Gastrocnemius medialis (tissue), 4 donors: ENCODE measurements at regions not wholly inside any gene's neighbourhood (a gene's known extent, or its start where the extent isn't known, plus 50 kb on each side); places are given as distances from the start of the nearest gene placed in this dataset.

Experiments used
- POLR2A ChIP-seq, 2 donors: fragments of 450-650 bp; IDR thresholded peaks; one replicate each; pipeline ENCODE4 v1.6.1; 2017; ENCODE audit warnings: antibody characterized with exemption in 2 of 2, mild to moderate bottlenecking in 2 of 2, moderate library complexity in 2 of 2
- TF ChIP-seq, protein P1 (sequence below), 5 experiments: fragments of 450-650 bp in 3 of 5; fragments of 200-600 bp in 2 of 5; sonication (generic) in 2 of 5; IDR thresholded peaks in 4 of 5; conservative IDR thresholded peaks in 1 of 5; 1 replicate in 4 of 5; 2 replicates in 1 of 5; pipeline ENCODE4 v1.5.1; 2016 to 2019; ENCODE audit warnings: antibody characterized with exemption in 5 of 5, mild to moderate bottlenecking in 3 of 5, moderate library complexity in 3 of 5

DNA sequence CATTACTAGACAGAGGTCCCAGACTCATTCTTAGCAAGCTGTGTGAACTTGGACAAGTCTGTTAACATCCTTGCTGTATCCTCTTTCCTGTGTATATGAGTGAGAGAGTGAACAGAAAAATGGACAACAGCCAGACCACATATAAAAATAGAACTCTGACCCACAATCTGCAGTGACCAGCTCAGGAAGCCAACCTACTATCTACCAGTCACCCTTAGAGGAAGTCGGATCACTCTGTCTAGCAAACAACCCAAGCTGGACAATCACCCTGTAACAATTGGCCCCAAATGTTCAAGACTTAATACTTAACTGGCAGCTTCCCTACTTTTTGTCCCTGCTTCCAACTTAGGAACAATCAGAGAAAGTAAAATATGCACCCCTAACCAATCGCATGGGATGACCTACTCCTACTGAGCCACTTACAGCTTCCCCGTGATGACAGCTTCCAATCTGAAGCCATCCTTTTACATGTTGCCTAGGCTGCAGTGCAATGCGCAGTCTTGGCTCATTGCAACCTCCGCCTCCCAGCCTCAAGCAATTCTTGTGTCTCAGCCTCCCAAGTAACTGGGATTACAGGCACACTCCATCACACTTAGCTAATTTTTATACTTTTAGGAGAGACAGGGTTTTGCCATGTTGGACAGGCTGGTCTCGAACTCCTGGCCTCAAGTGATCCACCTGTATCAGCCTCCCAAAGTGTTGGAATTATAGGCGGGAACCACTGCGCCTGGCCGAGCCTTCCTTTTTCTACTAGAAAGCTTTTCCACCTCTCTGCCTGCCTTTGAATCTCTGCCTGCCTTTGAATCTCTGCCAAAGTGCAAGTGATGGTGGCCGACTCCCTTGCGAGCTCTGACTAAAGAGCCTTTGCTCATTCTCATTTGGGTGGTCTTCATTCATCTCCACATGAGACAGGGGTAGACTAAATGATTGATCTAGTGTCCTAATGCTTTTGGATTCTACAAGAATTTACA is 158.3 kb upstream of the NDUFV2 start:
- TF ChIP-seq, protein P1, sequence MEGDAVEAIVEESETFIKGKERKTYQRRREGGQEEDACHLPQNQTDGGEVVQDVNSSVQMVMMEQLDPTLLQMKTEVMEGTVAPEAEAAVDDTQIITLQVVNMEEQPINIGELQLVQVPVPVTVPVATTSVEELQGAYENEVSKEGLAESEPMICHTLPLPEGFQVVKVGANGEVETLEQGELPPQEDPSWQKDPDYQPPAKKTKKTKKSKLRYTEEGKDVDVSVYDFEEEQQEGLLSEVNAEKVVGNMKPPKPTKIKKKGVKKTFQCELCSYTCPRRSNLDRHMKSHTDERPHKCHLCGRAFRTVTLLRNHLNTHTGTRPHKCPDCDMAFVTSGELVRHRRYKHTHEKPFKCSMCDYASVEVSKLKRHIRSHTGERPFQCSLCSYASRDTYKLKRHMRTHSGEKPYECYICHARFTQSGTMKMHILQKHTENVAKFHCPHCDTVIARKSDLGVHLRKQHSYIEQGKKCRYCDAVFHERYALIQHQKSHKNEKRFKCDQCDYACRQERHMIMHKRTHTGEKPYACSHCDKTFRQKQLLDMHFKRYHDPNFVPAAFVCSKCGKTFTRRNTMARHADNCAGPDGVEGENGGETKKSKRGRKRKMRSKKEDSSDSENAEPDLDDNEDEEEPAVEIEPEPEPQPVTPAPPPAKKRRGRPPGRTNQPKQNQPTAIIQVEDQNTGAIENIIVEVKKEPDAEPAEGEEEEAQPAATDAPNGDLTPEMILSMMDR (IDR thresholded peaks at IDR 0.05 in 4 of 5, conservative IDR thresholded peaks at IDR 0.05 in 1 of 5), result no peak
- TF ChIP-seq POLR2A (IDR thresholded peaks at IDR 0.05), result no peak
